GM12891 (cell line): ENCODE measurements at regions not wholly inside any gene's neighbourhood (a gene's known extent, or its start where the extent isn't known, plus 50 kb on each side); places are given as distances from the start of the nearest gene placed in this dataset.

Experiments
- POLR2A ChIP-seq: IDR thresholded peaks from 2 replicates; pipeline ENCODE4 v1.6.1; 2011; ENCODE audit warnings: low read depth, low read length, control low read depth
- TAF1 ChIP-seq: IDR thresholded peaks from 2 replicates; pipeline ENCODE4 v1.6.1; 2011; ENCODE audit warnings: low read depth, low read length, control low read depth

GRCh38 chr22:22955276-22955798, 67.7 kb downstream of the IGLL5 start:
- no peak for TF ChIP-seq POLR2A
- TF ChIP-seq TAF1, result no peak
